A549 (cell line): ENCODE measurements at regions not wholly inside any gene's neighbourhood (a gene's known extent, or its start where the extent isn't known, plus 50 kb on each side); places are given as distances from the start of the nearest gene placed in this dataset.

ENCODE experiments used
- CHD2 ChIP-seq: fragments of 150-350 bp; IDR thresholded peaks from 2 replicates; pipeline ENCODE4 v1.6.1; 2014; ENCODE audit warnings: low read length; ENCODE audit not compliant: partially characterized antibody
- EP300 ChIP-seq, 2 experiments: fragments of >200 bp; sonication (Bioruptor Twin); formaldehyde crosslinking; IDR thresholded peaks; 2 replicates in 1 of 2; 3 replicates in 1 of 2; pipeline ENCODE4 v1.6.1; 2016 to 2017
- HDAC2 ChIP-seq: fragments of 200-600 bp; sonication (generic); IDR thresholded peaks from 2 replicates; pipeline ENCODE4 v1.6.1; 2016
- JUN ChIP-seq, 2 experiments: fragments of >200 bp; sonication (Bioruptor Twin); formaldehyde crosslinking; IDR thresholded peaks; 2 replicates in 1 of 2; 3 replicates in 1 of 2; pipeline ENCODE4 v1.6.1; 2016 to 2017
- KDM5A ChIP-seq: fragments of 200-600 bp; sonication (generic); IDR thresholded peaks from 2 replicates; pipeline ENCODE4 v1.6.1; 2016; ENCODE audit warnings: antibody characterized with exemption, mild to moderate bottlenecking
- POLR2A ChIP-seq: IDR thresholded peaks from 2 replicates; pipeline ENCODE4 v1.6.1; 2012; ENCODE audit warnings: mild to moderate bottlenecking, low read length
- RFX5 ChIP-seq: fragments of 450-650 bp; IDR thresholded peaks from 2 replicates; pipeline ENCODE4 v1.7.1; 2014; ENCODE audit warnings: antibody characterized with exemption, mild to moderate bottlenecking, moderate library complexity
- TP53 ChIP-seq: fragments of 250-450 bp; sonication (Bioruptor Pico); IDR thresholded peaks from 2 replicates; pipeline ENCODE4 v1.5.0; 2021; ENCODE audit warnings: mild to moderate bottlenecking, moderate library complexity
- ZSCAN20 ChIP-seq: fragments of 250-450 bp; sonication (Bioruptor Pico); IDR thresholded peaks from 2 replicates; pipeline ENCODE4 v1.8.0; 2022; ENCODE audit warnings: mild to moderate bottlenecking, moderate library complexity
- TF ChIP-seq, protein P1 (sequence below): fragments of >200 bp; sonication (Bioruptor Twin); formaldehyde crosslinking; IDR thresholded peaks from 3 replicates; pipeline ENCODE4 v1.5.1; 2016
- TF ChIP-seq, protein P2 (sequence below): fragments of 200-600 bp; sonication (generic); IDR thresholded peaks from 2 replicates; pipeline ENCODE4 v1.6.1; 2016; ENCODE audit warnings: antibody characterized with exemption, mild to moderate bottlenecking, moderate library complexity

DNA sequence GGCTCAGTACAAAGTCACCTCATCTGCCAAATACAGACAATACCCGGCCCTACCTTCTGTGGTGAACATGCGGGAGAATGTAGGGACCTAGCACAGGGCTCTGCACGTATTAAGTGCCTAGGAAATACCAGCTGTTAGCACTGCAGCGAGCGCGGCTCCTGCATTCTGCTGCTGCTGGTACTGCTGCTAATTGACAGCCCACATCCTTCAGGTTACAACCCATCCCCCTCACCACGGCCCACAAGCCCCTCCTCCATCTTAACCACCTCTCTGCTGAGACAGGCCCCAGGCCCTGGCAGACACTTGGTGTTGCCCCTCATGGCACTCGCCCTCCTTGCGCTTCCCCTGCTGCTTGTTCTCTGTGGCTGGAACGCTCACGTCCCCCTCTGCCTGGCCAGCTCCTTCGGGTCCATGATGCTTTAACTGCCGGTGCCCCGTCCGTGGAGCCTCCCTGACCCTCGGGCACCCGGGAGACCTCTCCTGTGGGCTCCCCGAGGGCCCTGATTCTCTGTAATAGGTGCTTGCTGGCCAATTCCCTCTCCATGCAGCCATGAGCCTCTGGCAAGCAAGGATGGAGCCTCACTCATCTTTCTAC lies 53.3 kb upstream of the LOXL4 start:
- TF ChIP-seq EP300 (IDR thresholded peaks at IDR 0.05) (no peak), HDAC2 (no peak), RFX5 (no peak), ZSCAN20 (CRISPR knock-in tag) (no peak), KDM5A (no peak), CHD2 (no peak), TP53 (no peak), JUN (IDR thresholded peaks at IDR 0.05) (no peak), POLR2A (no peak)
- TF ChIP-seq, protein P1, sequence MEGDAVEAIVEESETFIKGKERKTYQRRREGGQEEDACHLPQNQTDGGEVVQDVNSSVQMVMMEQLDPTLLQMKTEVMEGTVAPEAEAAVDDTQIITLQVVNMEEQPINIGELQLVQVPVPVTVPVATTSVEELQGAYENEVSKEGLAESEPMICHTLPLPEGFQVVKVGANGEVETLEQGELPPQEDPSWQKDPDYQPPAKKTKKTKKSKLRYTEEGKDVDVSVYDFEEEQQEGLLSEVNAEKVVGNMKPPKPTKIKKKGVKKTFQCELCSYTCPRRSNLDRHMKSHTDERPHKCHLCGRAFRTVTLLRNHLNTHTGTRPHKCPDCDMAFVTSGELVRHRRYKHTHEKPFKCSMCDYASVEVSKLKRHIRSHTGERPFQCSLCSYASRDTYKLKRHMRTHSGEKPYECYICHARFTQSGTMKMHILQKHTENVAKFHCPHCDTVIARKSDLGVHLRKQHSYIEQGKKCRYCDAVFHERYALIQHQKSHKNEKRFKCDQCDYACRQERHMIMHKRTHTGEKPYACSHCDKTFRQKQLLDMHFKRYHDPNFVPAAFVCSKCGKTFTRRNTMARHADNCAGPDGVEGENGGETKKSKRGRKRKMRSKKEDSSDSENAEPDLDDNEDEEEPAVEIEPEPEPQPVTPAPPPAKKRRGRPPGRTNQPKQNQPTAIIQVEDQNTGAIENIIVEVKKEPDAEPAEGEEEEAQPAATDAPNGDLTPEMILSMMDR: no peak
- TF ChIP-seq, protein P2, sequence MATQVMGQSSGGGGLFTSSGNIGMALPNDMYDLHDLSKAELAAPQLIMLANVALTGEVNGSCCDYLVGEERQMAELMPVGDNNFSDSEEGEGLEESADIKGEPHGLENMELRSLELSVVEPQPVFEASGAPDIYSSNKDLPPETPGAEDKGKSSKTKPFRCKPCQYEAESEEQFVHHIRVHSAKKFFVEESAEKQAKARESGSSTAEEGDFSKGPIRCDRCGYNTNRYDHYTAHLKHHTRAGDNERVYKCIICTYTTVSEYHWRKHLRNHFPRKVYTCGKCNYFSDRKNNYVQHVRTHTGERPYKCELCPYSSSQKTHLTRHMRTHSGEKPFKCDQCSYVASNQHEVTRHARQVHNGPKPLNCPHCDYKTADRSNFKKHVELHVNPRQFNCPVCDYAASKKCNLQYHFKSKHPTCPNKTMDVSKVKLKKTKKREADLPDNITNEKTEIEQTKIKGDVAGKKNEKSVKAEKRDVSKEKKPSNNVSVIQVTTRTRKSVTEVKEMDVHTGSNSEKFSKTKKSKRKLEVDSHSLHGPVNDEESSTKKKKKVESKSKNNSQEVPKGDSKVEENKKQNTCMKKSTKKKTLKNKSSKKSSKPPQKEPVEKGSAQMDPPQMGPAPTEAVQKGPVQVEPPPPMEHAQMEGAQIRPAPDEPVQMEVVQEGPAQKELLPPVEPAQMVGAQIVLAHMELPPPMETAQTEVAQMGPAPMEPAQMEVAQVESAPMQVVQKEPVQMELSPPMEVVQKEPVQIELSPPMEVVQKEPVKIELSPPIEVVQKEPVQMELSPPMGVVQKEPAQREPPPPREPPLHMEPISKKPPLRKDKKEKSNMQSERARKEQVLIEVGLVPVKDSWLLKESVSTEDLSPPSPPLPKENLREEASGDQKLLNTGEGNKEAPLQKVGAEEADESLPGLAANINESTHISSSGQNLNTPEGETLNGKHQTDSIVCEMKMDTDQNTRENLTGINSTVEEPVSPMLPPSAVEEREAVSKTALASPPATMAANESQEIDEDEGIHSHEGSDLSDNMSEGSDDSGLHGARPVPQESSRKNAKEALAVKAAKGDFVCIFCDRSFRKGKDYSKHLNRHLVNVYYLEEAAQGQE: no peak
